ENCODE measurements at regions not wholly inside any gene's neighbourhood (a gene's known extent, or its start where the extent isn't known, plus 50 kb on each side); places are given as distances from the start of the nearest gene placed in this dataset.

DNA sequence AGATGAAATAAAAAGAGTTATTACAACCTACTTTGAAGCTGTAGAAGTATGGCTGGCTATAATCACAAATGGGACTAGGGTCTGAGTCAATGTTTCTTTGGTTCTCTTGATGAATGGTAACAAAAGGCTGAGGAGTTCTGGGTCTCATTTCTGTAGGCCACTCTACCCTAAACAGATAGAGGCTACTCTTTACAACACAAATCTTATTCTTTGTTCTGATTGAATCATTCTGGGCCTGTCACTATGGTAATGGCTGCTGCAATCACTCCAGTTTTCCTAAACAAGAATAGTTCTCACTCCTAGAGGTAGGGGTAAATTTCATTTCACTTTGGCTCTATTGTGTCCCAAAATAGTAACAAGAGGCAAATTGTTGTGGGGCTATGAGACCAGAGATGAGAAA, 1714.3 kb upstream of the PCDH20 start:
- H3K4me3 ChIP-seq (ENCODE audit: low read depth, low read length), result no peak overlapping the region
- ChIA-PET POLR2A (no interaction called here), CTCF (no interaction called here)
- DNase-seq (ENCODE audit: low read depth, low spot score), result no peak
- TF ChIP-seq, protein P1, sequence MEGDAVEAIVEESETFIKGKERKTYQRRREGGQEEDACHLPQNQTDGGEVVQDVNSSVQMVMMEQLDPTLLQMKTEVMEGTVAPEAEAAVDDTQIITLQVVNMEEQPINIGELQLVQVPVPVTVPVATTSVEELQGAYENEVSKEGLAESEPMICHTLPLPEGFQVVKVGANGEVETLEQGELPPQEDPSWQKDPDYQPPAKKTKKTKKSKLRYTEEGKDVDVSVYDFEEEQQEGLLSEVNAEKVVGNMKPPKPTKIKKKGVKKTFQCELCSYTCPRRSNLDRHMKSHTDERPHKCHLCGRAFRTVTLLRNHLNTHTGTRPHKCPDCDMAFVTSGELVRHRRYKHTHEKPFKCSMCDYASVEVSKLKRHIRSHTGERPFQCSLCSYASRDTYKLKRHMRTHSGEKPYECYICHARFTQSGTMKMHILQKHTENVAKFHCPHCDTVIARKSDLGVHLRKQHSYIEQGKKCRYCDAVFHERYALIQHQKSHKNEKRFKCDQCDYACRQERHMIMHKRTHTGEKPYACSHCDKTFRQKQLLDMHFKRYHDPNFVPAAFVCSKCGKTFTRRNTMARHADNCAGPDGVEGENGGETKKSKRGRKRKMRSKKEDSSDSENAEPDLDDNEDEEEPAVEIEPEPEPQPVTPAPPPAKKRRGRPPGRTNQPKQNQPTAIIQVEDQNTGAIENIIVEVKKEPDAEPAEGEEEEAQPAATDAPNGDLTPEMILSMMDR (IDR thresholded peaks at IDR 0.05; ENCODE audit: insufficient read depth, low read length, missing control alignments), result no peak

DNA sequence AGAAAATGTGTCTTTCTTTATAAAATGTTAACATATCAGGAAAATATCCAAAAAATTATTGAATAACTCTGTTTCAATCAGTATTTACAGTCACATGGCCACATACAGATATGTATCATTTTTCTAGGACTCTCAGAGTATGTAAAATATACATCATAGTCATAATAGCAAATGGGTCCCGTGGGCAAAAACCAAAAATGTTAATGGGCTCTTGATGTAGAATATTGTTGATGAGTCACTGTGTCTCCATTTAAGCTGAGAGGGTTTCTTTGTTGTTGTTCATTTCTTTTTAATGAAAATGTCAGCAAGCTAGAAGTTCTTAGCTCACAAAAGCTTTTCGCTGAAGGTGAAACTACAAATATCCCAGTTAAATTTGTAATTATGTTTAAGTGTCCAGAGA, 1713.1 kb upstream of the PCDH20 start:
- TF ChIP-seq, protein P1 (IDR thresholded peaks at IDR 0.05; ENCODE audit: insufficient read depth, low read length, missing control alignments), result no peak
- no peak for DNase-seq (ENCODE audit: low read depth, low spot score)
- CTCF ChIA-PET, result no interaction called here

DNA sequence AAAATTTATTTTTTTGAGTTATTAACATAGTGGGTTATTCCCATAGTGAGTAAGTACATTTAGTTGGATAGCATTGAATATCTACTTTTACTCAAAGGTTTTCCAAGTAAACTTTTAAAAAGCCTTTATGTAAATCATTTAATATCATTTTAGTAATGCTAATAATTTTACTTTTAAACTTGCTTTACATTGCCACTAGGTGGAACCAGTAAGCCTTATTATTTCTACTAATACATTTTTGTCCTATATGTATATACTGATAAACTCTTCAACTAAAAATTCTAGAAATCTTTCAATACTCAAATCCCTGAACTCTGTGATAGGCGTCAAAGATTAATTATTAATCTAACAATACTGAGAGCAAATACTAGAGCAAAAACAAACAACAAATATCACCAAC, 1709.2 kb upstream of the PCDH20 start:
- ChIA-PET CTCF (no interaction called here), POLR2A (no interaction called here)
- no peak overlapping the region for H3K4me3 ChIP-seq (ENCODE audit: low read depth, low read length)
- DNase-seq (ENCODE audit: low read depth, low spot score), result no peak
- TF ChIP-seq, protein P1 (IDR thresholded peaks at IDR 0.05; ENCODE audit: insufficient read depth, low read length, missing control alignments), result peak; percentile 4

More for the DNA sequence above, 1713.1 kb upstream of the PCDH20 start:
- no peak overlapping the region for H3K4me3 ChIP-seq (ENCODE audit: low read depth, low read length)
- POLR2A ChIA-PET, result no interaction called here

DNA sequence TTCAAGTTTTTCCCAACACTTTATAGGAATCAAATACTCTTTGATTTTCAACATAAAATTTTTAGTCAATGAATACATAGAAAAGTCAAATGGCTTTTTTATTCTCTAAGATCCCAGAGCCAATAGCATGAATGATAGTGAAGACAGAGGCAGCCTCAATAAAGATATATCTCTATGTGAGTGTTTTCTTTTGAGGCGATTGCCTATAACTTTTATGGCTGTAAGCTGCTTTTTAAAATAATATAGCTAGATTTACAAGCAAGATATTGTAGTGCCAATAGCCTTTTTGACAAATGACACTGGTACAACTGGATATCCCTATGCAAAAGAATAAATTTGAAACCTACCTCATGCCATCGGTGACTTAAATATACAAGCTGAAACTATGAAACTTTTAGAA, 1705.2 kb upstream of the PCDH20 start:
- CTCF ChIA-PET, result no interaction called here
- H3K4me3 ChIP-seq (ENCODE audit: low read depth, low read length), result no peak overlapping the region
- TF ChIP-seq, protein P1 (IDR thresholded peaks at IDR 0.05; ENCODE audit: insufficient read depth, low read length, missing control alignments), result no peak
- no peak for DNase-seq (ENCODE audit: low read depth, low spot score)
- POLR2A ChIA-PET, result no interaction called here

DNA sequence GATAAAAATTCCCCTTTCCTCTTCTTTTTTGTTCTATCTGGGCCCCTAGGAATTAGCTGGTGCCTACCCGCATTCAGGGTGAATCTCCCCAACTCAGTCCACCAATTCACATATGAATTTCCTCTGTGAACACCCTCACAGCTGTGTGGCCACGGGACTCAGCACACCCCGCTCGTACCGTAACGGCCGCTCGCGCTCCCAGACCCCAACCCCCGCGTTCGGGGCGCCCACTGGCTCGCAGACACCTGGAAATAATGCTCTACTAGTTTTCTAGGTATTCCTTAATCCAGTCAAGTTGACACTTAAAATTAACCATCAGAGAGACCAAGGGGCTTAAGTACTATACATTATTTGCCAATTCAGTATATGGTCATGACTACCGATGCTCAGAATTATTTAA, 1702.1 kb upstream of the PCDH20 start:
- ChIA-PET CTCF (no interaction called here), POLR2A (no interaction called here)
- TF ChIP-seq, protein P1 (IDR thresholded peaks at IDR 0.05; ENCODE audit: insufficient read depth, low read length, missing control alignments), result no peak
- no peak for DNase-seq (ENCODE audit: low read depth, low spot score)
- no peak overlapping the region for H3K4me3 ChIP-seq (ENCODE audit: low read depth, low read length)

DNA sequence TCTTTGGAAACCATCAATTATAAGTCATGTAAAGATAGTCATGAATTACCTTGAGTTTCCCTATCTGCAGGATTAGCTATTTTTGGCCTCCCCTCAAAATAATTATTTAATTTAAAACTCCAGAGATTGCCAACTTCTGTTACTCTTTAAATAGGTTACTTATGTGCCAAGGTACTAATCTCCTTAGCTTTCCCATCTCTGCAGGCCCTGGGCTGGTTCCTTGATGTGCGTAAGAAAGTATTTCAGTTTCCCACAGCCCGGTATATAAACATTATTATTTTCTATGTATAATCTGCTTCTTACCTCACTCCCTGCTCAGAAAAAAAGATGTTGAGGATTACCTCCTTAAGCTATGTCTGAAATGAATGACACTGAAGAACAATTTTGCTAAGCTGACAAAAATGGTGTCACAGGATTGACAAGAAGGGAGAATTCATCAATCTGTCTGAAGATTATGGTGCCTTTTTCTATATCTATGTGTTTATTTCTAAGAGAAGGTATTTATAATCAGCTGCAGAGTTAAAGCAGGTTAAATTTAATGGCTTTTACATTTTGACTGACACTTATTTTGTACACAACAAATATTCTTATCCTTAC, 1697.2 kb upstream of the PCDH20 start:
- TF ChIP-seq, protein P1 (IDR thresholded peaks at IDR 0.05; ENCODE audit: insufficient read depth, low read length, missing control alignments), result no peak
- ChIA-PET CTCF (no interaction called here), POLR2A (no interaction called here)
- H3K4me3 ChIP-seq (ENCODE audit: low read depth, low read length), result no peak overlapping the region
- no peak for DNase-seq (ENCODE audit: low read depth, low spot score)
